D341Med (cell line): ENCODE measurements at regions not wholly inside any gene's neighbourhood (a gene's known extent, or its start where the extent isn't known, plus 50 kb on each side); places are given as distances from the start of the nearest gene placed in this dataset.

Experiments used
- DNase-seq: peaks from one replicate; pipeline ENCODE4 v3.0.0; 2012; ENCODE audit warnings: low spot score

- DNase-seq = no peak
Measured at GRCh38 chr17:79281803-79282202, 207.2 kb downstream of the ENGASE start.

DNA sequence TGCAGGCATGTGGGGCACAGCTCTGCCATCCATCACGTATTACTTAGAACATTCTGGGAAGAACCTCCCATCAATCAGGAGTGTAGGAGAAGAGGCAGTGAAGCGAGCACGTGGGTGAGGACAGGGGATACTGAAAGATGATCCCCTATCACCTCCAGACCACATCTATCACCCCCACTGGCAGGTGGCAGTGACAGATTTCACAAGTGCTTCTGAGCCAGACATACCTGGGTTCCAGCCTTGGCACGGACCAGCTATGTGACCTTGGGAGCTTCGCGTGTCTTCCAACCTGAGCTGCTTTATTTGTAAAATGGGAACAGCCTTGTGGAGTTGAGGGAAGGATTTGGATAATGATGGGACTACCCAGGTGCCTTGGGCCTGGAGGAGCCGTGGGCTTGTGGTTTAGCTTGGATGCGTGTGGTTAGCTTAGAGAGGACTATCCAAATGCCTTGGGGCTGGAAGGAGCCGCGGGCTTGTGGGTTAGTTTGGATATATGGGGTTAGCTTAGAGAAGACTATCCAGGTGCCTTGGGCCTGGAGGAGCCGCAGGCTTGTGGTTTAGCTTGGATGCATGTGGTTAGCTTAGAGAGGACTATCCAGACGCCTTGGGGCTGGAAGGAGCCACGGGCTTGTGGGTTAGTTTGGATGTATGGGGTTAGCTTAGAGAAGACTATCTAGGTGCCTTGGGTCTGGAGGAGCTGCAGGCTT is 206.4 kb downstream of the ENGASE start:
- no peak for DNase-seq

DNA sequence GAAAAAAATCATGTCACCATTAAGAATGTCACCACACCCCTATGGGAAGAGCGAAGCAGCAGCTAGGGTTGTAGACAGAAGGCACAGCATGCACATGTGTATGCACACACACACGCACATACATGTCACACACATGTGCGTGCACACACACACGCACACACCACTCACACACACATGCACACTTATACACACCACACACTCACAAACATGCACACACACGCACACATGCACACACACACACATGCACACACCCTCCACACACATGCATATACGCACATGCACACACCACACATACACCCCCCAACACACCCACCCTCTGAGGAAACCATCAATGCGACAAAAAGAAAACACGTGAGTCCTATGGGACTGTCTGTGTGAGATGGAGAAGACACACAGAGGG is 205.4 kb downstream of the ENGASE start:
- DNase-seq = no peak

DNA sequence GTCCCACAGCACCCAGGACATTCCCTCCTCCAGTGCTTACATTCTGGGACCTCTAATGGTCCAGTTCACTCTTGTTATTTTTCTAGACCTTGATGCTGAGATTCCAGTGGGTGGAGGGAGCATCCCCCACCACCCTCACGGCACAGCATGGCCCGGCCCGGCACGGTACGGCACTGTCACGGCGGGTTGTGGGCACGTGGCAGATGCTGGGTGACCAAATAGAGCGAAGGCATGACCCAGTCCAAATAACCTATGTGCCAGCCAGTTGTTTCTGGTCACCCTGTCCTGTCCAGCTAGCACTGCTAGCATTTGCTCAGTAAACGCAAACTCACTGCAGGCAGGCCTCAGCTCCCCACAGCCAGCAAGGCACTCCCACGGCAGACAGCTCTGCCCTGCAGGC is 204.7 kb downstream of the ENGASE start:
- no peak for DNase-seq

- no peak for DNase-seq
Measured at GRCh38 chr17:79276821-79277220, 202.2 kb downstream of the ENGASE start.

GRCh38 chr17:79273660-79274059 is 199.0 kb downstream of the ENGASE start:
- no peak for DNase-seq

DNA sequence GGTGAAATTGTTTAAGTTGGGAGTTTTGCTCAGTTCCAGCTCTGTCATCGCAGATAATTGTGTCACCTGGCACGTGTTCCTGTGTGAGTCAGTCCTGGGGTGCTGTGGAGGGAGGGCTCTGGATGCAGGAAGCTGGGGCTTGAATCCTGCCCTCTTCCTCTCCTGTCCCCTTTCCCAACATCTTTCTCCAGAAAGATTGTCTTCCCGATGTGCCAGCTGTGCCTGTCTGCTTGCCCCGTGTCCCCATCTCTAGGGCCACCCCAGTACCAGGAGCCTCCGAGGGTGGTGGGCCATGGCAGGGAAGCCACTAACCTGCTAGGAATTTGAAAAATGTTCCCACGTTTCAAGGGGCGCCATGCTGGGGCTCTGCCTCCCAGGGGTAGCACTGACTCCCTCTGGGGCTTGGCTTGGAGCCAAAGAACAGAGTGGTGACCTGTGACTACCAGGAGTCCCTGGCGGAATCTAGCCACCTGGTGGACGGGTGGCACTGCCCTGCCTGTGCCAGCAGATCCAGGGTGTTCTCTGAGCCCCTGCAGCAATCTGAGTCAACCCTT is 198.1 kb downstream of the ENGASE start:
- DNase-seq = no peak

GRCh38 chr17:79272220-79272619 is 197.6 kb downstream of the ENGASE start:
- no peak for DNase-seq

DNA sequence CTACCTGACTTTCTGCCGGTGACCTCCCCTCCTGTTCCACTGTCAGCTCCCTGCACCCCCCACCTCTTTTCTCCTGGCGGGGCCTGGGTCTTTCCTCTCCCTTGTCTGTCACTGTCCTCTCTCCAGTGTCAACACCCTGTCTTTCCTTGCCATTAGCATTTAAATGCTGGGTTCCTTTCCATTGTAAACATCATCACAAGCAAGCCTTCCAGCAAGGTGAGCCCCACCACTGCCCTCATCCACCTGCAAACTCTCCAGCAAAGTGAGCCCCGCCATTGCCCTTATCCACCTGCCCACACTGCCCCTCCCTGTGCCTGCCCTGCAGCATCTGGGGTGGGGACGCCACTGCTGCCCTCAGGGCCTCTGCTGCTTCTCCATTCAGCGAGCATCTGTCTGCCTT is 195.0 kb downstream of the ENGASE start:
- DNase-seq = no peak

- DNase-seq = no peak
Measured at GRCh38 chr17:79263191-79263590, 188.6 kb downstream of the ENGASE start.

DNA sequence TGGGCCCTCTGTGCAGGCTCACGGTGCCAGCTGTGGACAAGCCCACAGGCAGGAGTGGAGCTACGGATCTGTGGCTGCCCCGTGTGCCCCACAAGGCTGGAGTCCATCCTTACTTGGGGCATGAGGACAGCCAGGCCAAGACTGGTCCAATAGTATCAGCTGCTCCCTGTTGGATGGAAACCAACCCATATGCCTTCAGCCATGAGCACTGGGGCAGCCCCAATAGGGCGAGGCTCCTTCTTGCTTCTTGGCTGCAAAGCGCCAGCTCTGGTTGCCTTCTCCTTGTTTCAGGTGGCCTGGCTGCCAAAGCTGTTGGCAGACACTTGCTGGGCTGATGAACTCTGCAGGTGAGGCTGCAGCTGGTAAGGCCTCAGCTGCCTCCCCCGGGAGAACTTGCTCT is 188.0 kb downstream of the ENGASE start:
- DNase-seq = no peak

- DNase-seq = no peak
Measured at GRCh38 chr17:79261355-79262072, 186.9 kb downstream of the ENGASE start.

DNA sequence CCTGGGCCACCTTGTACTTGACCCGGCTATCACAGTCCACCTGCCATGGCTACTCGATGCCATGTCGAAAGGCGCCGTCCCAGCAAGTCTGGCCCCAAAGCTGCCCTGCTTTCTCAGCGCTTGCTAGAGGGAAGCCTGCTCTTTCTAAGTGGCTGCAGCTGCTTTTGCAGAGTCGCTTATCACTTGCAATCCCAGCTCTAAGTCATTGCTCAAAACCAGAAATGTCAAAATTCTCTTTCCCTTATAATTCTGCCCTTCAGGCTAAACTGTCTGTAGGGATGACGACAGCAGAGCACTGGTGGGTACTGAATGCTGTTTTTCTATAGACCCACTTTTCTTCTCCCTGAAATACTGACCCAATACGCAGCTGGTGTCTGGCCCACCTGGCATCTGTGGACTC is 184.2 kb downstream of the ENGASE start:
- DNase-seq = no peak

DNA sequence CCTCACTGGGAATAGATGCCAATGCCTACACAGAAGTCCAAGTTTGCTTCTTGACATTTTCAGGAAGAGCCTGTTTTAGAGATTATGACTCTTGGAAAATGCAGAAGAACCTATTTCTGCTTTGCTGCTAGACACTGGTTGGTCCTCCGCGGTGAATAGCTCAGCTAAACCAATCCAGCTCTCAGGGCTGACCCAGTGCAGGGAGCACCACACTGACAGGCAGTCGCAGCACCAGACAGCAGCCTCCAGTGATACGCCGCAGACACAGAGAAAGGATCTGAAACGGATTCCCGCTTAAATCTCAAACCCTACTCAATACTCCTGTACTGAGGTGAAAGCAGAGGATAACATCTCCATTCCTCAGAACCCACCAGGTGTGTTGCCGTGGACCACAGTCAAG is 183.4 kb downstream of the ENGASE start:
- DNase-seq = no peak

DNA sequence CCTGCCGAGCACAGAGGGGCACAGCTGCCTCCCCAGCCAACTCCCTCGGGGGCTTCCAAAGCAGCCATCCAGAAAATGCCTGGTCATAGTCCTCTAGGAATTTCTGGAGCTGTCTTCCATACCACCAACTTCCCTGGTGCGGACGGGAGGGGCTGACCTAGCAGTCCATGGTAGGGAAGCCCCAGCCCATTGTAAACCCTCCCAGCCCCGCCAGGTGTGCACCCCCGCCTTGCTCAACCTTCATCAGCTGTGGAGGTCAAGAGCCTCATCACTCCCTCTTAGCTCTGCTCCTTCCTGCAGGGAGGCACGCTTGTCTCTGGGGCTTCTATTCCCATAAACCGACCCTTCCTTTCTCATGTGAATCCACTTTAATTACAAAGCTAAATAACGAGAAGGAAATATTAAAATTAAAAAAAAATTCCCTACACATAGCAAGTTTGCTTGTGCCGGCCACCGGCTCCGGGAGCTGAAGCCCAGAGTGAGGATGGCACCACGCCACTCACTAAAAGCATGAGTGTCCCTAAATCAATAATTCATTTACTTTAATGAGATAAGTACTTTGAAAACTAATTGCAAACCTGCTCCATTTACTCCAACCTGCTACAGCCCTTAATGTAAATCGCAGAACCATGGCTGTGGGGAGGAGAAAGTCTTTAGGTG is 181.4 kb downstream of the ENGASE start:
- no peak for DNase-seq

GRCh38 chr17:79255456-79255855 is 180.8 kb downstream of the ENGASE start:
- DNase-seq = no peak

GRCh38 chr17:79255046-79255445 is 180.4 kb downstream of the ENGASE start:
- no peak for DNase-seq

DNA sequence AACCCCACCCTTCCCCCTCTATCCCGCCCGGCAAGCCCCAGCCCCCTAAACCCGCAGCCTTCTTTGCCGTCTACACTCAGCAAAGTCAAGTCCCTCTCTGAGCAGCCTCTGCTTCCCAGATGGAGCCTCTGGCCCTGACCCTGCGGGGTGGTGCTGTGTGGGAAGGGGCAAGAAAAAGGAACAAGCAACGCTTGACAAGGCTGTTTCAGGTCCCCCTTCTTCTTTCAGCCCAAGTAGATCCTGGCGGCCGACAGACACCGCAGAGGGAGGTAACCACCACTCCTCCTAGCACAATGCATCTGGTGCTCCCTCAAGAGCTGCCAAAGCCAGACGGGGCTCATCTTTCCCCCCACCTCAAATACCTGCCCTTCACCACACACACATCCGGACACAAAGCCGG is 178.3 kb downstream of the ENGASE start:
- DNase-seq = no peak

DNA sequence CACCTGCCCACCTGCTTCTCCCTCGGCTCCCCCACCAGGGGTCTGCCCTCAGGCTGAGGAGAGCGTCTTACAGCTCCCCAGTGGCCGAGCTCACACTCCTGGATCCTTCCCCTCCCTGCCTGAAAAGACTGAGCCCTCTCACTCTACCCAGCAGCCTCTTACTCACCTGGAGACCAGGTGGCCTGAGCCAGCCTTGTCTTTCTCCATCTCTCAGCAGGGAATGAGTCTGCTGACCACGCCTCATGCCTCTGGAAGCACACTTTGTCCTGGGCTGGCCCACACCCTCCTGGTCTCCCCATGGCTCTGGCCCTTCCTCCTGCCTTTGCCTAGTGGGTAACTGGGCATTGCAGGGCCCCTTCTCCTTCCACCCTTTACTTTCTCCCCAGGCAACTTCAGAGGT is 177.2 kb downstream of the ENGASE start:
- DNase-seq = no peak

- no peak for DNase-seq
Measured at GRCh38 chr17:79249929-79250521, 175.4 kb downstream of the ENGASE start.

- DNase-seq = no peak
Measured at GRCh38 chr17:79248843-79249493, 174.3 kb downstream of the ENGASE start.
